Uterus (tissue), 2 donors: ENCODE measurements at regions not wholly inside any gene's neighbourhood (a gene's known extent, or its start where the extent isn't known, plus 50 kb on each side); places are given as distances from the start of the nearest gene placed in this dataset.

ENCODE experiments used
- POLR2A ChIP-seq, 2 donors: fragments of 450-650 bp; IDR thresholded peaks; one replicate each; pipeline ENCODE4 v1.6.1; 2016; ENCODE audit warnings: antibody characterized with exemption in 2 of 2, mild to moderate bottlenecking in 1 of 2, moderate library complexity in 1 of 2
- TF ChIP-seq, protein P1 (sequence below), 4 experiments: fragments of 200-600 bp in 2 of 4; fragments of 450-650 bp in 2 of 4; sonication (generic) in 2 of 4; IDR thresholded peaks; one replicate each; pipeline ENCODE4 v1.5.1; 2016 to 2019; ENCODE audit warnings: antibody characterized with exemption in 4 of 4, mild to moderate bottlenecking in 2 of 4, moderate library complexity in 1 of 4

DNA sequence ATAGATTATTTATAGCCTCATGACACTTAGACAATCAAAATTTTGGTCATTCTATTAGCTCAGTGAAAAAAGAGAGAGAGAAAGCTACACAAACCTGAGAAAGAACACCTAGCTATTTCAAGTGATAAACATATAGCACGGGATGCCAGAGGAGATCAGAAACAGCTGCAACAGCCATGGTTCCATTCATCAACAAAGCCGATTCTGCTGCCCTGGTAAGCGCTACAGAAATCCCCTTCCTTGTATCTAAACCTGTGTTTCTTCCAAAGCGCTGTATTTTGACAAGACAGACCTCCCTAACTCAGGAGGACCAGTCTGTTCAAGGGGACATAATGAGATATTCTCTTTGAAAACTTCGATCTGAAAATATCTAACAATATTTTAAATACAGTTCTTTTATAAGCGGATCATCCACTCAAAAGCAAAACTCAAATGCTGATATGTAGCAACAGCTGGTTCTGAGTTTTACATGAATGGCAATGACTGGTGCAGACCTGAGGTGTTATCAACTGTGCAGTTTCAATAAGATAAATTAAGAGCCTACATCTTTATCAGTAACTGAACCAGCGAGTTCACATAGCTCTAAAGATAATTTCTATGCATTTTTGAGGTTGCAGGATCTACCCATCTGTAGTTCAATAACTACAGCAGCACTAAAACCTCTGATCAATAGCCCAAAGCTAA lies 447.8 kb downstream of the FRK start:
- TF ChIP-seq, protein P1, sequence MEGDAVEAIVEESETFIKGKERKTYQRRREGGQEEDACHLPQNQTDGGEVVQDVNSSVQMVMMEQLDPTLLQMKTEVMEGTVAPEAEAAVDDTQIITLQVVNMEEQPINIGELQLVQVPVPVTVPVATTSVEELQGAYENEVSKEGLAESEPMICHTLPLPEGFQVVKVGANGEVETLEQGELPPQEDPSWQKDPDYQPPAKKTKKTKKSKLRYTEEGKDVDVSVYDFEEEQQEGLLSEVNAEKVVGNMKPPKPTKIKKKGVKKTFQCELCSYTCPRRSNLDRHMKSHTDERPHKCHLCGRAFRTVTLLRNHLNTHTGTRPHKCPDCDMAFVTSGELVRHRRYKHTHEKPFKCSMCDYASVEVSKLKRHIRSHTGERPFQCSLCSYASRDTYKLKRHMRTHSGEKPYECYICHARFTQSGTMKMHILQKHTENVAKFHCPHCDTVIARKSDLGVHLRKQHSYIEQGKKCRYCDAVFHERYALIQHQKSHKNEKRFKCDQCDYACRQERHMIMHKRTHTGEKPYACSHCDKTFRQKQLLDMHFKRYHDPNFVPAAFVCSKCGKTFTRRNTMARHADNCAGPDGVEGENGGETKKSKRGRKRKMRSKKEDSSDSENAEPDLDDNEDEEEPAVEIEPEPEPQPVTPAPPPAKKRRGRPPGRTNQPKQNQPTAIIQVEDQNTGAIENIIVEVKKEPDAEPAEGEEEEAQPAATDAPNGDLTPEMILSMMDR (IDR thresholded peaks at IDR 0.05), result no peak
- no peak for TF ChIP-seq POLR2A (IDR thresholded peaks at IDR 0.05)
